Keratinocyte (primary cell): ENCODE measurements at regions not wholly inside any gene's neighbourhood (a gene's known extent, or its start where the extent isn't known, plus 50 kb on each side); places are given as distances from the start of the nearest gene placed in this dataset.

Source experiments
- EZH2 ChIP-seq: IDR thresholded peaks from one replicate; pipeline ENCODE4 v1.6.1; 2012; ENCODE audit warnings: inconsistent platforms, mild to moderate bottlenecking, low read length, moderate library complexity
- TF ChIP-seq, protein P1 (sequence below), 3 experiments: IDR thresholded peaks in 1 of 3; conservative IDR thresholded peaks in 1 of 3; optimal IDR thresholded peaks in 1 of 3; 2 replicates in 2 of 3; 3 replicates in 1 of 3; pipeline versions ENCODE3 to v1.5.1; 2011; ENCODE audit warnings: low read length in 3 of 3, mild to moderate bottlenecking in 3 of 3, moderate library complexity in 2 of 3, control low read depth in 1 of 3, inconsistent platforms in 1 of 3; ENCODE audit not compliant: insufficient read depth in 2 of 3; ENCODE audit errors: extremely low read depth in 1 of 3

DNA sequence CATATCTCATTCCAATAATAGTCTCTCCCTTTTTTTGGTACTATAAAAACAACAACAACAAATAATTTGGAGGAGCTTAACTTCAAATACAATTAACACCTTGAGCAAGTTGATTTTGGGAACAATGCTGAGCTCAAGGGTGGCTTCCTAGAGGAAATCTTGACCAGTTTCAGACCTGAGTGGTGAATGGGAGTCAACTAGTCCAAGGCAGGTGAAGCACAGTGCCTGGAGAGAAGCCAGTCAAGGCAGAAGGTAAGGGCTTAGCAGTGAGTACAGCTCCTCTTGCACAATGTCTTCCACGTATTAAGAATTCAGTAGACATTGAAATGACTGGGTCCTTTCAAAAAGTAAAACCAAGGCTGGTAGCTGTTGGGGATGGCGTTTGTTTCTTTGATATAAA is 444.8 kb downstream of the ATP23 start:
- TF ChIP-seq, protein P1, sequence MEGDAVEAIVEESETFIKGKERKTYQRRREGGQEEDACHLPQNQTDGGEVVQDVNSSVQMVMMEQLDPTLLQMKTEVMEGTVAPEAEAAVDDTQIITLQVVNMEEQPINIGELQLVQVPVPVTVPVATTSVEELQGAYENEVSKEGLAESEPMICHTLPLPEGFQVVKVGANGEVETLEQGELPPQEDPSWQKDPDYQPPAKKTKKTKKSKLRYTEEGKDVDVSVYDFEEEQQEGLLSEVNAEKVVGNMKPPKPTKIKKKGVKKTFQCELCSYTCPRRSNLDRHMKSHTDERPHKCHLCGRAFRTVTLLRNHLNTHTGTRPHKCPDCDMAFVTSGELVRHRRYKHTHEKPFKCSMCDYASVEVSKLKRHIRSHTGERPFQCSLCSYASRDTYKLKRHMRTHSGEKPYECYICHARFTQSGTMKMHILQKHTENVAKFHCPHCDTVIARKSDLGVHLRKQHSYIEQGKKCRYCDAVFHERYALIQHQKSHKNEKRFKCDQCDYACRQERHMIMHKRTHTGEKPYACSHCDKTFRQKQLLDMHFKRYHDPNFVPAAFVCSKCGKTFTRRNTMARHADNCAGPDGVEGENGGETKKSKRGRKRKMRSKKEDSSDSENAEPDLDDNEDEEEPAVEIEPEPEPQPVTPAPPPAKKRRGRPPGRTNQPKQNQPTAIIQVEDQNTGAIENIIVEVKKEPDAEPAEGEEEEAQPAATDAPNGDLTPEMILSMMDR (optimal IDR thresholded peaks at IDR 0.05 in 1 of 3, IDR thresholded peaks at IDR 0.05 in 1 of 3, conservative IDR thresholded peaks at IDR 0.05 in 1 of 3; ENCODE audit: extremely low read depth in 1 of 3, insufficient read depth in 2 of 3, low read length in 3 of 3), result no peak
- TF ChIP-seq EZH2, result no peak
